A673 (cell line): ENCODE measurements at regions not wholly inside any gene's neighbourhood (a gene's known extent, or its start where the extent isn't known, plus 50 kb on each side); places are given as distances from the start of the nearest gene placed in this dataset.
A peak's percentile ranks its signal among the peaks of the same experiment; 100 is the strongest.

ENCODE experiments used
- BruUV-seq: library from RNA; stranded (reverse); fragments of 400-500 nt; replicated peaks from 2 replicates; lab custom pipeline; 2021; lab: Mats Ljungman, UMichigan
- CTCF ChIA-PET: fragments of 300-600 bp; sonication (Branson Sonifier 250); formaldehyde crosslinking; loops from one replicate; lab custom pipeline; 2022; ENCODE audit warnings: antibody characterized with exemption; lab: Charles Lee
- POLR2A ChIA-PET: fragments of 300-600 bp; sonication (Branson Sonifier 250); formaldehyde crosslinking; loops from one replicate; lab custom pipeline; 2022; ENCODE audit warnings: antibody characterized with exemption; ENCODE audit not compliant: low non-redundant PET; lab: Charles Lee
- DNase-seq: peaks from one replicate; pipeline ENCODE4 v3.0.0-alpha.2; 2015; ENCODE audit warnings: low spot score
- H3K27ac ChIP-seq: fragments of 200-600 bp; sonication (generic); 2 replicates; pipeline ENCODE4 v1.5.1; 2016; ENCODE audit warnings: mixed run types, low read depth, mild to moderate bottlenecking, mixed read lengths, antibody characterized with exemption, low read length; ENCODE audit not compliant: poor library complexity, severe bottlenecking
- H3K27me3 ChIP-seq: fragments of 200-600 bp; sonication (generic); replicated peaks from 2 replicates; pipeline ENCODE4 v1.6.1; 2017; ENCODE audit warnings: mixed run types, low read depth, mild to moderate bottlenecking, mixed read lengths, antibody characterized with exemption, low read length; ENCODE audit not compliant: insufficient read depth, poor library complexity
- H3K36me3 ChIP-seq: fragments of 200-600 bp; sonication (generic); 2 replicates; pipeline ENCODE4 v1.6.1; 2016; ENCODE audit warnings: mixed run types, mild to moderate bottlenecking, mixed read lengths, antibody characterized with exemption, low read length; ENCODE audit not compliant: insufficient read depth, poor library complexity, severe bottlenecking
- H3K4me1 ChIP-seq: fragments of 200-600 bp; sonication (generic); 2 replicates; pipeline ENCODE4 v1.6.1; 2017; ENCODE audit warnings: mixed run types, mild to moderate bottlenecking, mixed read lengths, antibody characterized with exemption, low read length; ENCODE audit not compliant: insufficient read depth, poor library complexity, severe bottlenecking
- H3K4me3 ChIP-seq: fragments of 200-600 bp; sonication (generic); 2 replicates; pipeline ENCODE4 v1.5.1; 2016; ENCODE audit warnings: low read depth, mixed run types, mild to moderate bottlenecking, mixed read lengths, low read length; ENCODE audit not compliant: poor library complexity, severe bottlenecking
- H3K9me3 ChIP-seq: fragments of 200-600 bp; sonication (generic); 2 replicates; pipeline ENCODE4 v1.6.1; 2016; ENCODE audit warnings: mixed run types, low read depth, mild to moderate bottlenecking, mixed read lengths, antibody characterized with exemption, low read length; ENCODE audit not compliant: poor library complexity, severe bottlenecking
- EZH2 ChIP-seq: fragments of 200-600 bp; sonication (generic); IDR thresholded peaks from 2 replicates; pipeline ENCODE4 v1.6.1; 2017; ENCODE audit warnings: borderline replicate concordance, low read depth, mild to moderate bottlenecking, mixed read lengths, antibody characterized with exemption, low read length; ENCODE audit not compliant: poor library complexity, severe bottlenecking
- intact Hi-C: fragments of 100-400 bp; cut with micrococcal nuclease; formaldehyde crosslinking; loops from one replicate; pipeline ENCODE4 v1.10.0; 2022; ENCODE audit not compliant: unreplicated experiment
- TF ChIP-seq, protein P1 (sequence below): fragments of 300-800, 200-600 bp; sonication (generic); conservative IDR thresholded peaks from 2 replicates; pipeline ENCODE4 v1.5.1; 2017; ENCODE audit warnings: low read depth, mild to moderate bottlenecking, antibody characterized with exemption, low read length, moderate library complexity, mixed read lengths

GRCh38 chr6:23465912-23466311 is 660.1 kb upstream of the NRSN1 start:
- peaks cover 4% of the 10 kb centered on the region for H3K4me1 ChIP-seq
- peaks cover 5% of the 10 kb centered on the region for H3K27me3 ChIP-seq
- no peaks in the 10 kb centered on the region for H3K36me3 ChIP-seq
- H3K9me3 ChIP-seq: no peaks in the 10 kb centered on the region
- no peak overlapping the region for H3K27ac ChIP-seq
- ChIA-PET POLR2A (no interaction called here), CTCF (no interaction called here)
- no peak for DNase-seq
- BruUV-seq: no TSS peak
- intact Hi-C loops: no loop called here
- H3K4me3 ChIP-seq: no peak overlapping the region
- TF ChIP-seq, protein P1, sequence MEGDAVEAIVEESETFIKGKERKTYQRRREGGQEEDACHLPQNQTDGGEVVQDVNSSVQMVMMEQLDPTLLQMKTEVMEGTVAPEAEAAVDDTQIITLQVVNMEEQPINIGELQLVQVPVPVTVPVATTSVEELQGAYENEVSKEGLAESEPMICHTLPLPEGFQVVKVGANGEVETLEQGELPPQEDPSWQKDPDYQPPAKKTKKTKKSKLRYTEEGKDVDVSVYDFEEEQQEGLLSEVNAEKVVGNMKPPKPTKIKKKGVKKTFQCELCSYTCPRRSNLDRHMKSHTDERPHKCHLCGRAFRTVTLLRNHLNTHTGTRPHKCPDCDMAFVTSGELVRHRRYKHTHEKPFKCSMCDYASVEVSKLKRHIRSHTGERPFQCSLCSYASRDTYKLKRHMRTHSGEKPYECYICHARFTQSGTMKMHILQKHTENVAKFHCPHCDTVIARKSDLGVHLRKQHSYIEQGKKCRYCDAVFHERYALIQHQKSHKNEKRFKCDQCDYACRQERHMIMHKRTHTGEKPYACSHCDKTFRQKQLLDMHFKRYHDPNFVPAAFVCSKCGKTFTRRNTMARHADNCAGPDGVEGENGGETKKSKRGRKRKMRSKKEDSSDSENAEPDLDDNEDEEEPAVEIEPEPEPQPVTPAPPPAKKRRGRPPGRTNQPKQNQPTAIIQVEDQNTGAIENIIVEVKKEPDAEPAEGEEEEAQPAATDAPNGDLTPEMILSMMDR: no peak
- TF ChIP-seq EZH2: no peak

GRCh38 chr6:23477586-23477985 is 648.4 kb upstream of the NRSN1 start:
- intact Hi-C loops: no loop called here
- ChIA-PET CTCF (no interaction called here), POLR2A (interaction anchor here (0.6 kb wide), 1 partner anchor 1087 kb away, joined by 3 read pairs; no protein-coding TSS in a partner anchor)

DNA sequence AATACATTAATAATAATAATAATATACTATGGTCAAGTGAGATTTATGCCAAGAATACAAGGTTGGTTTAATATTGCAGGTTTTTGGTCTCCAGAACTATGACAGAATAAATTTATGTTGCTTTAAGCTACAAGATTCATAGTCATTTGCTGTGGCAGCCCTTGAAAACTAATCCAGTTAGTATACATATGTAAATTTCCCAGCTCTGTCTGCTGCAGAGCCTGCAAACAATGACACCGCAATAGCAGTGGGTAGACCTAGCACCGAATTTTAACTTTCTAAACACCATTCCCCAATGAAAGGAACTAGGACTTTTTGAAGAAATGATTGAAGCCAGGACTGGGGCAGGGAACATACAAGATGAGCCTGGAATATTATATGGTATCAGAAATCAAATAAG is 647.7 kb upstream of the NRSN1 start:
- Histone ChIP-seq H3K4me1 (no peaks in the 10 kb centered on the region), H3K36me3 (no peaks in the 10 kb centered on the region), H3K27ac (no peak overlapping the region), H3K27me3 (no peaks in the 10 kb centered on the region), H3K9me3 (no peaks in the 10 kb centered on the region), H3K4me3 (no peak overlapping the region)
- POLR2A ChIA-PET: interaction anchor here (0.6 kb wide), 1 partner anchor 1086 kb away, joined by 3 read pairs; no protein-coding TSS in a partner anchor
- DNase-seq: peak; percentile 21
- CTCF ChIA-PET: no interaction called here
- TF ChIP-seq, protein P1: no peak
- TF ChIP-seq EZH2: no peak
- BruUV-seq: no TSS peak
- intact Hi-C loops: no loop called here

More at GRCh38 chr6:23477586-23477985, 648.4 kb upstream of the NRSN1 start:
- Histone ChIP-seq H3K36me3 (no peaks in the 10 kb centered on the region), H3K27ac (no peak overlapping the region), H3K27me3 (no peaks in the 10 kb centered on the region), H3K9me3 (no peaks in the 10 kb centered on the region), H3K4me3 (no peak overlapping the region), H3K4me1 (no peaks in the 10 kb centered on the region)
- BruUV-seq: no TSS peak
- TF ChIP-seq, protein P1: no peak
- no peak for TF ChIP-seq EZH2
- no peak for DNase-seq
